WERI-Rb-1 (cell line): ENCODE measurements at regions not wholly inside any gene's neighbourhood (a gene's known extent, or its start where the extent isn't known, plus 50 kb on each side); places are given as distances from the start of the nearest gene placed in this dataset.

Source experiments
- DNase-seq: peaks from one replicate; pipeline ENCODE4 v3.0.0-alpha.2; 2020
- H3K27ac ChIP-seq: fragments of 250-450 bp; sonication (Bioruptor Pico); 2 replicates; pipeline ENCODE4 v1.5.1; 2020; ENCODE audit warnings: mild to moderate bottlenecking, moderate library complexity
- H3K27me3 ChIP-seq: fragments of 250-450 bp; sonication (Bioruptor Pico); 2 replicates; pipeline ENCODE4 v1.5.1; 2021; ENCODE audit warnings: mild to moderate bottlenecking, low read depth, moderate library complexity; ENCODE audit not compliant: insufficient read depth, severe bottlenecking
- H3K36me3 ChIP-seq: fragments of 250-450 bp; sonication (Bioruptor Pico); 2 replicates; pipeline ENCODE4 v1.5.1; 2020; ENCODE audit warnings: mild to moderate bottlenecking, moderate library complexity
- H3K4me3 ChIP-seq: 2 replicates; pipeline ENCODE4 v1.5.1; 2011; ENCODE audit warnings: low read depth, mild to moderate bottlenecking, control low read depth, low read length
- H3K9me3 ChIP-seq: fragments of 250-450 bp; sonication (Bioruptor Pico); 2 replicates; pipeline ENCODE4 v1.5.1; 2021; ENCODE audit warnings: mild to moderate bottlenecking, moderate library complexity; ENCODE audit not compliant: severe bottlenecking
- CTCF ChIP-seq: IDR thresholded peaks from 2 replicates; pipeline ENCODE4 v1.5.1; 2011; ENCODE audit warnings: low read depth, mild to moderate bottlenecking, control low read depth, inconsistent platforms, low read length

GRCh38 chr5:93188876-93189485 lies 392.0 kb downstream of the NR2F1-AS1 start:
- H3K4me3 ChIP-seq = no peak overlapping the region
- H3K9me3 ChIP-seq = no peaks in the 10 kb centered on the region
- DNase-seq = no peak
- H3K27me3 ChIP-seq = no peaks in the 10 kb centered on the region
- H3K36me3 ChIP-seq = no peaks in the 10 kb centered on the region
- TF ChIP-seq CTCF = no peak
- no peak overlapping the region for H3K27ac ChIP-seq

- no peak overlapping the region for H3K27ac ChIP-seq
- no peaks in the 10 kb centered on the region for H3K27me3 ChIP-seq
- no peak for DNase-seq
- no peak for TF ChIP-seq CTCF
- H3K36me3 ChIP-seq = no peaks in the 10 kb centered on the region
- H3K4me3 ChIP-seq = no peak overlapping the region
- no peaks in the 10 kb centered on the region for H3K9me3 ChIP-seq
Measured at GRCh38 chr5:93186076-93186682, 394.8 kb downstream of the NR2F1-AS1 start.

GRCh38 chr5:93184041-93184440 lies 397.0 kb downstream of the NR2F1-AS1 start:
- Histone ChIP-seq H3K4me3 (no peak overlapping the region), H3K27ac (no peak overlapping the region), H3K27me3 (no peaks in the 10 kb centered on the region), H3K36me3 (no peaks in the 10 kb centered on the region), H3K9me3 (no peaks in the 10 kb centered on the region)
- no peak for TF ChIP-seq CTCF
- no peak for DNase-seq

GRCh38 chr5:93179466-93179865 lies 401.6 kb downstream of the NR2F1-AS1 start:
- no peak overlapping the region for H3K27ac ChIP-seq

GRCh38 chr5:93174930-93175329 lies 406.1 kb downstream of the NR2F1-AS1 start:
- no peaks in the 10 kb centered on the region for H3K9me3 ChIP-seq
- H3K36me3 ChIP-seq = no peaks in the 10 kb centered on the region
- no peak overlapping the region for H3K27ac ChIP-seq
- no peaks in the 10 kb centered on the region for H3K27me3 ChIP-seq
- no peak for DNase-seq
- no peak overlapping the region for H3K4me3 ChIP-seq
- TF ChIP-seq CTCF = no peak

More at GRCh38 chr5:93179466-93179865, 401.6 kb downstream of the NR2F1-AS1 start:
- H3K27me3 ChIP-seq = no peaks in the 10 kb centered on the region
- no peaks in the 10 kb centered on the region for H3K36me3 ChIP-seq
- no peaks in the 10 kb centered on the region for H3K9me3 ChIP-seq
- DNase-seq = no peak
- no peak overlapping the region for H3K4me3 ChIP-seq
- no peak for TF ChIP-seq CTCF

- Histone ChIP-seq H3K4me3 (no peak overlapping the region), H3K27me3 (no peaks in the 10 kb centered on the region), H3K9me3 (no peaks in the 10 kb centered on the region), H3K36me3 (no peaks in the 10 kb centered on the region), H3K27ac (no peak overlapping the region)
- DNase-seq = no peak
- no peak for TF ChIP-seq CTCF
Measured at GRCh38 chr5:93165559-93165958, 415.5 kb downstream of the NR2F1-AS1 start.
